IMR-90 (cell line): ENCODE measurements at regions not wholly inside any gene's neighbourhood (a gene's known extent, or its start where the extent isn't known, plus 50 kb on each side); places are given as distances from the start of the nearest gene placed in this dataset.

Experiments used
- ATAC-seq: fragments of 200-7000 bp; cut with Tn5 transposase; 2 replicates; pipeline ENCODE4 v1.9.1; 2020; ENCODE audit warnings: low read depth, mild to moderate bottlenecking, moderate library complexity
- BruUV-seq: library from RNA; stranded (reverse); fragments of 400-500 nt; replicated peaks from 2 replicates; lab custom pipeline; 2021; lab: Mats Ljungman, UMichigan
- CTCF ChIA-PET: fragments of 300-600 bp; formaldehyde crosslinking; extraction: SDS; loops from one replicate; lab custom pipeline; 2021; ENCODE audit warnings: antibody characterized with exemption; lab: Yijun Ruan, JAX
- POLR2A ChIA-PET: fragments of 300-600 bp; sonication (Branson Sonifier 250); formaldehyde crosslinking; loops from one replicate; lab custom pipeline; 2022; ENCODE audit warnings: antibody characterized with exemption; ENCODE audit not compliant: unreplicated experiment; lab: Charles Lee
- DNase-seq: peaks from one replicate; pipeline ENCODE4 v3.0.0; 2013
- H2AFZ ChIP-seq: replicated peaks from 2 replicates; pipeline ENCODE3; 2013; ENCODE audit warnings: low read length, mild to moderate bottlenecking; ENCODE audit not compliant: poor library complexity
- H2AK5ac ChIP-seq: 2 replicates; pipeline ENCODE4 v1.6.1; 2013; ENCODE audit warnings: low read depth, low read length, inconsistent platforms
- H2AK9ac ChIP-seq: replicated peaks from 2 replicates; pipeline ENCODE3; 2013; ENCODE audit warnings: mild to moderate bottlenecking, low read depth, low read length, moderate library complexity; ENCODE audit not compliant: poor library complexity
- H2BK120ac ChIP-seq: 2 replicates; pipeline ENCODE4 v1.6.1; 2013; ENCODE audit warnings: low read depth, low read length, inconsistent platforms
- H2BK15ac ChIP-seq: 3 replicates; pipeline ENCODE4 v1.6.1; 2013; ENCODE audit warnings: low read depth, low read length, inconsistent platforms
- H2BK20ac ChIP-seq: 2 replicates; pipeline ENCODE4 v1.6.1; 2013; ENCODE audit warnings: low read depth, mild to moderate bottlenecking, inconsistent platforms, low read length, moderate library complexity
- H2BK5ac ChIP-seq: 2 replicates; pipeline ENCODE4 v1.6.1; 2013; ENCODE audit warnings: mild to moderate bottlenecking, low read depth, low read length, inconsistent platforms; ENCODE audit not compliant: poor library complexity, severe bottlenecking
- H3K14ac ChIP-seq: replicated peaks from 2 replicates; pipeline ENCODE4 v1.6.1; 2013; ENCODE audit warnings: low read depth, low read length, inconsistent platforms
- H3K18ac ChIP-seq: 2 replicates; pipeline ENCODE4 v1.6.1; 2013; ENCODE audit warnings: low read depth, low read length, control low read depth
- H3K23ac ChIP-seq: 2 replicates; pipeline ENCODE4 v1.6.1; 2013; ENCODE audit warnings: low read depth, low read length, inconsistent platforms
- H3K27ac ChIP-seq: 2 replicates; pipeline ENCODE4 v1.5.1; 2013; ENCODE audit warnings: mild to moderate bottlenecking, control low read depth, low read length; ENCODE audit not compliant: insufficient read depth
- H3K27me3 ChIP-seq: 2 replicates; pipeline ENCODE4 v1.6.1; 2013; ENCODE audit warnings: low read length; ENCODE audit not compliant: control insufficient read depth, insufficient read depth
- H3K36me3 ChIP-seq: 2 replicates; pipeline ENCODE4 v1.6.1; 2013; ENCODE audit warnings: low read length, mixed read lengths; ENCODE audit not compliant: control insufficient read depth, insufficient read depth
- H3K4ac ChIP-seq: 2 replicates; pipeline ENCODE4 v1.6.1; 2013; ENCODE audit warnings: low read depth, low read length, inconsistent platforms
- H3K4me1 ChIP-seq: 2 replicates; pipeline ENCODE4 v1.6.1; 2013; ENCODE audit warnings: low read length, mixed read lengths; ENCODE audit not compliant: control insufficient read depth, insufficient read depth
- H3K4me2 ChIP-seq: 2 replicates; pipeline ENCODE4 v1.6.1; 2013; ENCODE audit warnings: low read depth, mild to moderate bottlenecking, control low read depth, low read length, moderate library complexity
- H3K4me3 ChIP-seq: 2 replicates; pipeline ENCODE4 v1.5.1; 2013; ENCODE audit warnings: low read depth, mild to moderate bottlenecking, control low read depth, low read length, moderate library complexity; ENCODE audit not compliant: insufficient read depth
- H3K56ac ChIP-seq: 2 replicates; pipeline ENCODE4 v1.6.1; 2013; ENCODE audit warnings: low read length, inconsistent platforms; ENCODE audit not compliant: insufficient read depth; ENCODE audit errors: extremely low read depth
- H3K79me1 ChIP-seq, 2 experiments: 2 replicates each; pipeline ENCODE4 v1.6.1; 2013; ENCODE audit warnings: low read length in 2 of 2, inconsistent platforms in 1 of 2, low read depth in 1 of 2
- H3K9ac ChIP-seq: 2 replicates; pipeline ENCODE4 v1.6.1; 2013; ENCODE audit warnings: low read depth, low read length, control low read depth
- H3K9me1 ChIP-seq: 2 replicates; pipeline ENCODE4 v1.6.1; 2013; ENCODE audit warnings: low read length, inconsistent platforms; ENCODE audit not compliant: insufficient read depth
- H3K9me3 ChIP-seq: 2 replicates; pipeline ENCODE4 v1.6.1; 2013; ENCODE audit warnings: low read length; ENCODE audit not compliant: control insufficient read depth, insufficient read depth
- H4K20me1 ChIP-seq: 2 replicates; pipeline ENCODE4 v1.6.1; 2013; ENCODE audit warnings: low read length, inconsistent platforms; ENCODE audit not compliant: insufficient read depth
- H4K5ac ChIP-seq: 2 replicates; pipeline ENCODE4 v1.6.1; 2013; ENCODE audit warnings: mild to moderate bottlenecking, low read depth, low read length, control low read depth
- H4K8ac ChIP-seq, 2 experiments: 2 replicates each; pipeline ENCODE4 v1.6.1; 2013; ENCODE audit warnings: low read depth in 2 of 2, low read length in 2 of 2, control low read depth in 1 of 2, inconsistent platforms in 1 of 2
- H4K91ac ChIP-seq: 2 replicates; pipeline ENCODE4 v1.6.1; 2013; ENCODE audit warnings: low read depth, low read length, inconsistent platforms; ENCODE audit not compliant: insufficient read depth
- BHLHE40 ChIP-seq: fragments of 150-350 bp; IDR thresholded peaks from 2 replicates; pipeline ENCODE4 v1.6.1; 2016; ENCODE audit warnings: mild to moderate bottlenecking, low read depth, low read length
- CEBPB ChIP-seq: IDR thresholded peaks from 2 replicates; pipeline ENCODE4 v1.6.1; 2012; ENCODE audit warnings: low read depth, low read length, improper control_type of control experiment
- CHD1 ChIP-seq: IDR thresholded peaks from 2 replicates; pipeline ENCODE4 v1.6.1; 2012; ENCODE audit warnings: low read depth, low read length, improper control_type of control experiment
- FOS ChIP-seq: fragments of 150-350 bp; IDR thresholded peaks from 2 replicates; pipeline ENCODE4 v1.6.1; 2016; ENCODE audit warnings: low read depth, low read length
- MAFK ChIP-seq: IDR thresholded peaks from 2 replicates; pipeline ENCODE4 v1.6.1; 2012; ENCODE audit warnings: low read depth, low read length, improper control_type of control experiment
- MAZ ChIP-seq: IDR thresholded peaks from 2 replicates; pipeline ENCODE4 v1.6.1; 2012; ENCODE audit warnings: low read depth, mild to moderate bottlenecking, low read length, improper control_type of control experiment, moderate library complexity, borderline replicate concordance
- MXI1 ChIP-seq: IDR thresholded peaks from 2 replicates; pipeline ENCODE4 v1.6.1; 2012; ENCODE audit warnings: low read depth, mild to moderate bottlenecking, low read length, moderate library complexity, borderline replicate concordance
- NFE2L2 ChIP-seq: fragments of 150-350 bp; IDR thresholded peaks from 2 replicates; pipeline ENCODE4 v1.6.1; 2016; ENCODE audit warnings: low read depth, mild to moderate bottlenecking, low read length
- POLR2A ChIP-seq: IDR thresholded peaks from 2 replicates; pipeline ENCODE4 v1.6.1; 2012; ENCODE audit warnings: mild to moderate bottlenecking, low read depth, low read length
- RAD21 ChIP-seq: IDR thresholded peaks from 2 replicates; pipeline ENCODE4 v1.6.1; 2012; ENCODE audit warnings: low read length, improper control_type of control experiment
- RCOR1 ChIP-seq: IDR thresholded peaks from 2 replicates; pipeline ENCODE4 v1.6.1; 2012; ENCODE audit warnings: mild to moderate bottlenecking, low read length, improper control_type of control experiment; ENCODE audit not compliant: insufficient replicate concordance
- RFX5 ChIP-seq: IDR thresholded peaks from 2 replicates; pipeline ENCODE4 v1.8.0; 2012; ENCODE audit warnings: low read depth, mild to moderate bottlenecking, low read length, moderate library complexity
- SMC3 ChIP-seq: fragments of 150-350 bp; IDR thresholded peaks from 2 replicates; pipeline ENCODE4 v1.6.1; 2016; ENCODE audit warnings: low read depth, mild to moderate bottlenecking, antibody characterized with exemption, low read length, moderate library complexity
- WGBS, 2 experiments: methylation state at CpG; one replicate each; pipeline versions ENCODE4 v1.1.5 to v1.1.7; 2013; ENCODE audit warnings: missing lambda C conversion rate in 2 of 2; ENCODE audit not compliant: insufficient read length in 1 of 2; ENCODE audit errors: extremely low coverage in 2 of 2; 5-methylcytosine and 5-hydroxymethylcytosine counted together
- dilution Hi-C: fragments of 300-500 bp; cut with HindIII; formaldehyde crosslinking; loops from one replicate; pipeline ENCODE4 v1.14.3; 2018; ENCODE audit warnings: low sequenced_read_pairs; ENCODE audit not compliant: unreplicated experiment
- in situ Hi-C: fragments of 300-500 bp; cut with MboI; formaldehyde crosslinking; loops from 3 replicates; pipeline ENCODE4 v1.14.3; 2019; ENCODE audit warnings: low sequenced_read_pairs, inconsistent platforms, mixed read lengths
- intact Hi-C: fragments of 100-400 bp; cut with micrococcal nuclease; formaldehyde crosslinking; loops from 2 replicates; pipeline ENCODE4 v1.10.0; 2022
- TF ChIP-seq, protein P1 (sequence below): conservative IDR thresholded peaks from 2 replicates; pipeline ENCODE4 v1.5.1; 2012; ENCODE audit warnings: mild to moderate bottlenecking, low read depth, low read length, improper control_type of control experiment
- TF ChIP-seq, protein P2 (sequence below): fragments of 150-350 bp; IDR thresholded peaks from 2 replicates; pipeline ENCODE4 v1.6.1; 2016; ENCODE audit warnings: low read depth, mild to moderate bottlenecking, low read length, moderate library complexity, borderline replicate concordance
- TF ChIP-seq, protein P3 (sequence below): fragments of 150-350 bp; IDR thresholded peaks from 2 replicates; pipeline ENCODE4 v1.6.1; 2017; ENCODE audit warnings: mild to moderate bottlenecking, antibody characterized with exemption, low read length, low read depth

DNA sequence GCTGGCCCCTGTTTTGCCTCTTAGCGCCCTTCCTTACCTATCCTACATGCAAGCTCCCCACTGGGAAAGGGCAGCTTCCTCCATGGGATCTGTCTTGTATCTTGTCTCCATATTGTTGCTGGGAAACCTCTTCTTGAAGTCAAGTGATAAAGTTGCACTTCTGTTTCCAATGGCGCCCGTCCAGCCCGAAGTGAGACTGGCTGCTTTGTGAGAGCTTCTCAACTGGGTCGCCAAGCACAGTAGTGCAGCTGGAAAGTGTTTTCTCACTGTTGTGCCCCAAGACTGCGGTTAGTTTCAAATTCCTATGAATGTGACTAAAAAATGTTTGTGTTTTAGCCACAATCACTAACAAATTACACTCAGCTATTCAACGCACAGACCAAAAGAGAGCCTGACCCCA, 506.6 kb upstream of the MPDZ start:
- 17% methylated on average over 3 of the region's 7 CpGs; no CpG with 5 or more reads in 1 of the 2 experiments for WGBS, 2 experiments
- Histone ChIP-seq H3K9ac (no peak overlapping the region), H3K14ac (no peak overlapping the region), H2AFZ (no peak overlapping the region), H2AK9ac (no peak overlapping the region), H3K4me1 (peaks cover 4% of the 10 kb centered on the region; the same call in 1 of the 2 replicates), H3K4me2 (no peak overlapping the region), H2BK120ac (no peak overlapping the region), H3K27ac (no peak overlapping the region), H2BK20ac (no peak overlapping the region), H2BK15ac (no peak overlapping the region), H3K79me1 (no peaks in the 10 kb centered on the region), H2AK5ac (no peak overlapping the region), H3K56ac (no peak overlapping the region), H3K9me3 (no peaks in the 10 kb centered on the region; the same call in 1 of the 2 replicates), H4K20me1 (no peaks in the 10 kb centered on the region), H3K4me3 (no peak overlapping the region), H4K91ac (no peak overlapping the region), H3K4ac (no peak overlapping the region), H3K18ac (no peak overlapping the region), H4K5ac (no peak overlapping the region), H4K8ac (no peak overlapping the region), H2BK5ac (no peak overlapping the region), H3K36me3 (no peaks in the 10 kb centered on the region), H3K27me3 (no peaks in the 10 kb centered on the region), H3K23ac (no peak overlapping the region), H3K9me1 (no peaks in the 10 kb centered on the region)
- intact Hi-C loops (no loop called here), in situ Hi-C loops (no loop called here), dilution Hi-C loops (no loop called here)
- DNase-seq (peak; percentile 30), ATAC-seq (no peak; the same call in 1 of the 2 replicates)
- no peak for TF ChIP-seq RAD21
- no peak for TF ChIP-seq BHLHE40
- no peak for TF ChIP-seq CEBPB
- TF ChIP-seq CHD1, result no peak
- TF ChIP-seq MAFK, result no peak
- TF ChIP-seq, protein P1, sequence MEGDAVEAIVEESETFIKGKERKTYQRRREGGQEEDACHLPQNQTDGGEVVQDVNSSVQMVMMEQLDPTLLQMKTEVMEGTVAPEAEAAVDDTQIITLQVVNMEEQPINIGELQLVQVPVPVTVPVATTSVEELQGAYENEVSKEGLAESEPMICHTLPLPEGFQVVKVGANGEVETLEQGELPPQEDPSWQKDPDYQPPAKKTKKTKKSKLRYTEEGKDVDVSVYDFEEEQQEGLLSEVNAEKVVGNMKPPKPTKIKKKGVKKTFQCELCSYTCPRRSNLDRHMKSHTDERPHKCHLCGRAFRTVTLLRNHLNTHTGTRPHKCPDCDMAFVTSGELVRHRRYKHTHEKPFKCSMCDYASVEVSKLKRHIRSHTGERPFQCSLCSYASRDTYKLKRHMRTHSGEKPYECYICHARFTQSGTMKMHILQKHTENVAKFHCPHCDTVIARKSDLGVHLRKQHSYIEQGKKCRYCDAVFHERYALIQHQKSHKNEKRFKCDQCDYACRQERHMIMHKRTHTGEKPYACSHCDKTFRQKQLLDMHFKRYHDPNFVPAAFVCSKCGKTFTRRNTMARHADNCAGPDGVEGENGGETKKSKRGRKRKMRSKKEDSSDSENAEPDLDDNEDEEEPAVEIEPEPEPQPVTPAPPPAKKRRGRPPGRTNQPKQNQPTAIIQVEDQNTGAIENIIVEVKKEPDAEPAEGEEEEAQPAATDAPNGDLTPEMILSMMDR, result no peak
- no peak for TF ChIP-seq MAZ
- TF ChIP-seq SMC3, result no peak
- TF ChIP-seq, protein P2, sequence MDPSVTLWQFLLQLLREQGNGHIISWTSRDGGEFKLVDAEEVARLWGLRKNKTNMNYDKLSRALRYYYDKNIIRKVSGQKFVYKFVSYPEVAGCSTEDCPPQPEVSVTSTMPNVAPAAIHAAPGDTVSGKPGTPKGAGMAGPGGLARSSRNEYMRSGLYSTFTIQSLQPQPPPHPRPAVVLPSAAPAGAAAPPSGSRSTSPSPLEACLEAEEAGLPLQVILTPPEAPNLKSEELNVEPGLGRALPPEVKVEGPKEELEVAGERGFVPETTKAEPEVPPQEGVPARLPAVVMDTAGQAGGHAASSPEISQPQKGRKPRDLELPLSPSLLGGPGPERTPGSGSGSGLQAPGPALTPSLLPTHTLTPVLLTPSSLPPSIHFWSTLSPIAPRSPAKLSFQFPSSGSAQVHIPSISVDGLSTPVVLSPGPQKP, result no peak
- no peak for TF ChIP-seq MXI1
- no peak for TF ChIP-seq NFE2L2
- TF ChIP-seq POLR2A, result no peak
- no peak for TF ChIP-seq FOS
- no peak for TF ChIP-seq RCOR1
- TF ChIP-seq RFX5, result no peak
- TF ChIP-seq, protein P3, sequence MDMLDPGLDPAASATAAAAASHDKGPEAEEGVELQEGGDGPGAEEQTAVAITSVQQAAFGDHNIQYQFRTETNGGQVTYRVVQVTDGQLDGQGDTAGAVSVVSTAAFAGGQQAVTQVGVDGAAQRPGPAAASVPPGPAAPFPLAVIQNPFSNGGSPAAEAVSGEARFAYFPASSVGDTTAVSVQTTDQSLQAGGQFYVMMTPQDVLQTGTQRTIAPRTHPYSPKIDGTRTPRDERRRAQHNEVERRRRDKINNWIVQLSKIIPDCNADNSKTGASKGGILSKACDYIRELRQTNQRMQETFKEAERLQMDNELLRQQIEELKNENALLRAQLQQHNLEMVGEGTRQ, result no peak
- POLR2A ChIA-PET, result no interaction called here
- CTCF ChIA-PET, result no interaction called here
- BruUV-seq, result no TSS peak
